H9 (cell line): ENCODE measurements at regions not wholly inside any gene's neighbourhood (a gene's known extent, or its start where the extent isn't known, plus 50 kb on each side); places are given as distances from the start of the nearest gene placed in this dataset.

Experiments used
- DNase-seq: peaks from one replicate; pipeline ENCODE4 v3.0.0-alpha.2; 2017
- H2AFZ ChIP-seq: one replicate; pipeline ENCODE4 v1.6.1; 2013; ENCODE audit warnings: mild to moderate bottlenecking, low read length, control low read depth, moderate library complexity
- H2AK5ac ChIP-seq: 2 replicates; pipeline ENCODE4 v1.6.1; 2013; ENCODE audit warnings: low read length, control low read depth, mixed read lengths; ENCODE audit not compliant: insufficient read length
- H2BK120ac ChIP-seq: one replicate; pipeline ENCODE4 v1.6.1; 2013; ENCODE audit warnings: low read depth, mild to moderate bottlenecking, low read length, control low read depth, inconsistent platforms; ENCODE audit not compliant: poor library complexity, severe bottlenecking
- H2BK12ac ChIP-seq: 2 replicates; pipeline ENCODE4 v1.6.1; 2013; ENCODE audit warnings: low read length, control low read depth, mixed read lengths, low read depth; ENCODE audit not compliant: insufficient read length
- H2BK15ac ChIP-seq: 2 replicates; pipeline ENCODE4 v1.6.1; 2013; ENCODE audit warnings: low read depth, low read length, control low read depth
- H2BK20ac ChIP-seq: one replicate; pipeline ENCODE4 v1.6.1; 2013; ENCODE audit warnings: low read depth, mild to moderate bottlenecking, low read length, control low read depth, inconsistent platforms; ENCODE audit not compliant: poor library complexity, severe bottlenecking
- H2BK5ac ChIP-seq: 2 replicates; pipeline ENCODE4 v1.6.1; 2013; ENCODE audit warnings: low read length, control low read depth, mixed read lengths; ENCODE audit not compliant: insufficient read length
- H3K14ac ChIP-seq: 2 replicates; pipeline ENCODE4 v1.6.1; 2013; ENCODE audit warnings: low read length, control low read depth; ENCODE audit not compliant: insufficient read depth
- H3K18ac ChIP-seq: 2 replicates; pipeline ENCODE4 v1.6.1; 2013; ENCODE audit warnings: low read depth, mild to moderate bottlenecking, mixed read lengths, low read length, control low read depth; ENCODE audit not compliant: insufficient read length
- H3K23ac ChIP-seq: 2 replicates; pipeline ENCODE4 v1.6.1; 2013; ENCODE audit warnings: low read length, control low read depth, mixed read lengths, low read depth; ENCODE audit not compliant: insufficient read length
- H3K23me2 ChIP-seq: 2 replicates; pipeline ENCODE4 v1.6.1; 2013; ENCODE audit warnings: low read depth, mild to moderate bottlenecking, mixed read lengths, low read length, control low read depth; ENCODE audit not compliant: insufficient read length, poor library complexity, severe bottlenecking
- H3K27ac ChIP-seq: 2 replicates; pipeline ENCODE4 v1.5.1; 2013; ENCODE audit warnings: low read length, control low read depth, mixed read lengths, low read depth; ENCODE audit not compliant: insufficient read length
- H3K27me3 ChIP-seq: 2 replicates; pipeline ENCODE4 v1.6.1; 2013; ENCODE audit warnings: low read length, control low read depth, inconsistent platforms; ENCODE audit not compliant: insufficient read depth
- H3K4ac ChIP-seq: 2 replicates; pipeline ENCODE4 v1.6.1; 2013; ENCODE audit warnings: low read depth, mild to moderate bottlenecking, control low read depth, inconsistent platforms, low read length, moderate library complexity
- H3K4me1 ChIP-seq: 2 replicates; pipeline ENCODE4 v1.6.1; 2013; ENCODE audit warnings: low read length, control low read depth, inconsistent platforms; ENCODE audit not compliant: insufficient read depth
- H3K4me2 ChIP-seq: 2 replicates; pipeline ENCODE4 v1.6.1; 2013; ENCODE audit warnings: low read length, control low read depth, mixed read lengths; ENCODE audit not compliant: insufficient read length, insufficient read depth
- H3K56ac ChIP-seq: 2 replicates; pipeline ENCODE4 v1.6.1; 2013; ENCODE audit warnings: low read depth, mild to moderate bottlenecking, mixed read lengths, low read length, control low read depth; ENCODE audit not compliant: insufficient read length
- H3K79me1 ChIP-seq: 2 replicates; pipeline ENCODE4 v1.6.1; 2013; ENCODE audit warnings: low read depth, mild to moderate bottlenecking, moderate library complexity, low read length, control low read depth, inconsistent platforms; ENCODE audit not compliant: insufficient read depth, poor library complexity, severe bottlenecking
- H3K79me2 ChIP-seq: 2 replicates; pipeline ENCODE4 v1.6.1; 2013; ENCODE audit warnings: low read length, control low read depth, inconsistent platforms; ENCODE audit not compliant: insufficient read depth
- H3K9ac ChIP-seq: 2 replicates; pipeline ENCODE4 v1.6.1; 2013; ENCODE audit warnings: low read length, control low read depth, mixed read lengths; ENCODE audit not compliant: insufficient read length; ENCODE audit errors: extremely low read depth
- H3K9me3 ChIP-seq: one replicate; pipeline ENCODE4 v1.6.1; 2013; ENCODE audit warnings: low read depth, low read length, inconsistent platforms; ENCODE audit not compliant: control insufficient read depth
- H3T11ph ChIP-seq: one replicate; pipeline ENCODE4 v1.6.1; 2013; ENCODE audit warnings: mild to moderate bottlenecking, low read length, control low read depth, inconsistent platforms
- H4K20me1 ChIP-seq: one replicate; pipeline ENCODE4 v1.6.1; 2013; ENCODE audit not compliant: control insufficient read depth, insufficient read length, insufficient read depth
- H4K5ac ChIP-seq: 2 replicates; pipeline ENCODE4 v1.6.1; 2013; ENCODE audit warnings: low read depth, mild to moderate bottlenecking, mixed read lengths, low read length, control low read depth; ENCODE audit not compliant: insufficient read length
- H4K8ac ChIP-seq: replicated peaks from 2 replicates; pipeline ENCODE4 v1.6.1; 2013; ENCODE audit warnings: low read length, control low read depth, mixed read lengths, low read depth; ENCODE audit not compliant: insufficient read length
- H4K91ac ChIP-seq: 2 replicates; pipeline ENCODE4 v1.6.1; 2013; ENCODE audit warnings: low read depth, mild to moderate bottlenecking, moderate library complexity, mixed read lengths, low read length, control low read depth; ENCODE audit not compliant: insufficient read length
- H3K27ac Mint-ChIP-seq, 3 experiments: 2 replicates in 2 of 3; 3 replicates in 1 of 3; pipeline ENCODE4 v1.8.0; 2020 to 2021; ENCODE audit warnings: mixed read lengths in 3 of 3, mild to moderate bottlenecking in 1 of 3, moderate library complexity in 1 of 3
- H3K27me3 Mint-ChIP-seq: 2 replicates; pipeline ENCODE4 v1.8.0; 2021; ENCODE audit warnings: low read depth, mild to moderate bottlenecking, moderate library complexity, mixed read lengths
- H3K36me3 Mint-ChIP-seq, 3 experiments: 2 replicates in 2 of 3; 3 replicates in 1 of 3; pipeline ENCODE4 v1.8.0; 2020 to 2021; ENCODE audit warnings: low read depth in 3 of 3, mixed read lengths in 3 of 3; ENCODE audit not compliant: insufficient read depth in 1 of 3
- H3K4me1 Mint-ChIP-seq, 2 experiments: 2 replicates each; pipeline ENCODE4 v1.8.0; 2020; ENCODE audit warnings: mixed read lengths in 2 of 2
- H3K4me3 Mint-ChIP-seq, 2 experiments: 2 replicates in 1 of 2; 3 replicates in 1 of 2; pipeline ENCODE4 v1.8.0; 2020 to 2021; ENCODE audit warnings: mild to moderate bottlenecking in 2 of 2, mixed read lengths in 2 of 2, moderate library complexity in 1 of 2
- H3K9me3 Mint-ChIP-seq, 2 experiments: 2 replicates in 1 of 2; 3 replicates in 1 of 2; pipeline ENCODE4 v1.8.0; 2020; ENCODE audit warnings: mild to moderate bottlenecking in 2 of 2, mixed read lengths in 2 of 2, moderate library complexity in 1 of 2
- WGBS: extraction: QIAGEN DNeasy Blood & Tissue Kit; methylation state at CpG from one replicate; pipeline ENCODE4 v1.1.7; 2013; ENCODE audit warnings: missing lambda C conversion rate, low lambda C conversion rate, mixed read lengths; ENCODE audit not compliant: insufficient read length; ENCODE audit errors: extremely low coverage; 5-methylcytosine and 5-hydroxymethylcytosine counted together
- TF ChIP-seq, protein P1 (sequence below): fragments of 200-600 bp; sonication (generic); conservative IDR thresholded peaks from 3 replicates; pipeline ENCODE4 v1.8.0; 2021; ENCODE audit warnings: antibody characterized with exemption, mild to moderate bottlenecking

DNA sequence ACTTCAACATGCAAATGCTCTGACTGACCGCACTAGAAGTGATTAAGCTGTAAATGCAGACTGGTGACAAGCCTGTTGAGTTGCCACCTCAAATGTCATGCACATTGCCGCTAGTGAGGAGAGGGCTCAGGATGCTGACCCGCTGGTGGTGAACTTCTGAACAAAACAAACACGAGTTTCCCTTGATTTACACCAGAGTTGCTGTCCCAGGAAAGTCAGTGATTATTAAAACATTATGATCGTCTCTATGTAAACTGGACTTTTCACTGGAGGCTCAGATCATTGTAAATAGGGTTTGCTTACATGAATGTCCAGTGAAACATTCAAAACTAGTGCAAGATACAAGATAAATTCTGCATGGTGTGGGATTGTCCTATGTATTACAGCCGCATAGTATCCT, 420.1 kb downstream of the PREX1 start:
- H3K9me3 Mint-ChIP-seq: peaks cover 3 to 8% of the 10 kb centered on the region in 2 experiments; a peak in 4 of 5 replicates
- Histone ChIP-seq H3K27ac (no peak overlapping the region), H3K4me1 (peaks cover 4% of the 10 kb centered on the region; the same call in 1 of the 2 replicates), H3K18ac (no peak overlapping the region), H3K4me2 (no peak overlapping the region), H2AK5ac (no peak overlapping the region), H3K56ac (no peak overlapping the region), H2BK120ac (no peak overlapping the region), H4K91ac (no peak overlapping the region), H4K5ac (no peak overlapping the region), H3T11ph (no peak overlapping the region), H4K20me1 (no peaks in the 10 kb centered on the region), H4K8ac (no peak overlapping the region), H3K79me2 (no peaks in the 10 kb centered on the region), H3K23ac (no peak overlapping the region), H3K23me2 (no peaks in the 10 kb centered on the region), H2BK12ac (no peak overlapping the region), H3K27me3 (no peaks in the 10 kb centered on the region), H3K9ac (no peak overlapping the region), H3K14ac (no peak overlapping the region), H2BK20ac (no peak overlapping the region), H3K4ac (no peak overlapping the region), H3K79me1 (no peaks in the 10 kb centered on the region), H2BK5ac (no peak overlapping the region), H2AFZ (no peak overlapping the region), H3K9me3 (no peaks in the 10 kb centered on the region), H2BK15ac (no peak overlapping the region)
- DNase-seq: no peak
- H3K27me3 Mint-ChIP-seq: peaks cover 7% of the 10 kb centered on the region
- TF ChIP-seq, protein P1, sequence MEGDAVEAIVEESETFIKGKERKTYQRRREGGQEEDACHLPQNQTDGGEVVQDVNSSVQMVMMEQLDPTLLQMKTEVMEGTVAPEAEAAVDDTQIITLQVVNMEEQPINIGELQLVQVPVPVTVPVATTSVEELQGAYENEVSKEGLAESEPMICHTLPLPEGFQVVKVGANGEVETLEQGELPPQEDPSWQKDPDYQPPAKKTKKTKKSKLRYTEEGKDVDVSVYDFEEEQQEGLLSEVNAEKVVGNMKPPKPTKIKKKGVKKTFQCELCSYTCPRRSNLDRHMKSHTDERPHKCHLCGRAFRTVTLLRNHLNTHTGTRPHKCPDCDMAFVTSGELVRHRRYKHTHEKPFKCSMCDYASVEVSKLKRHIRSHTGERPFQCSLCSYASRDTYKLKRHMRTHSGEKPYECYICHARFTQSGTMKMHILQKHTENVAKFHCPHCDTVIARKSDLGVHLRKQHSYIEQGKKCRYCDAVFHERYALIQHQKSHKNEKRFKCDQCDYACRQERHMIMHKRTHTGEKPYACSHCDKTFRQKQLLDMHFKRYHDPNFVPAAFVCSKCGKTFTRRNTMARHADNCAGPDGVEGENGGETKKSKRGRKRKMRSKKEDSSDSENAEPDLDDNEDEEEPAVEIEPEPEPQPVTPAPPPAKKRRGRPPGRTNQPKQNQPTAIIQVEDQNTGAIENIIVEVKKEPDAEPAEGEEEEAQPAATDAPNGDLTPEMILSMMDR: no peak
- peaks cover 23 to 37% of the 10 kb centered on the region in 2 experiments for H3K4me1 Mint-ChIP-seq
- H3K36me3 Mint-ChIP-seq: no peaks in the 10 kb centered on the region
- H3K27ac Mint-ChIP-seq: no peak overlapping the region
- H3K4me3 Mint-ChIP-seq: no peak overlapping the region
- WGBS: no CpG with 5 or more reads among the region's 6 CpGs
